Suprapubic skin (tissue), 4 donors: ENCODE measurements at regions not wholly inside any gene's neighbourhood (a gene's known extent, or its start where the extent isn't known, plus 50 kb on each side); places are given as distances from the start of the nearest gene placed in this dataset.

Experiments used
- CTCF ChIP-seq, 2 donors: fragments of 200-600 bp in 1 of 2; fragments of 450-650 bp in 1 of 2; sonication (generic) in 1 of 2; IDR thresholded peaks; one replicate each; pipeline ENCODE4 v1.5.1; 2016 to 2019; ENCODE audit warnings: antibody characterized with exemption in 2 of 2, mild to moderate bottlenecking in 1 of 2, moderate library complexity in 1 of 2
- EP300 ChIP-seq: sonication (generic); formaldehyde crosslinking; IDR thresholded peaks from one replicate; pipeline ENCODE4 v1.6.1; 2017; ENCODE audit warnings: antibody characterized with exemption
- POLR2AphosphoS5 ChIP-seq, 3 donors: sonication (generic); formaldehyde crosslinking; IDR thresholded peaks; one replicate each; pipeline ENCODE4 v1.6.1; 2017; ENCODE audit warnings: antibody characterized with exemption in 3 of 3

GRCh38 chr7:126178865-126179264 is 1073.9 kb downstream of the GRM8 start:
- TF ChIP-seq CTCF (IDR thresholded peaks at IDR 0.05), result no peak
- no peak for TF ChIP-seq POLR2AphosphoS5 (IDR thresholded peaks at IDR 0.05)
- no peak for TF ChIP-seq EP300
